K562 (cell line): ENCODE measurements at regions not wholly inside any gene's neighbourhood (a gene's known extent, or its start where the extent isn't known, plus 50 kb on each side); places are given as distances from the start of the nearest gene placed in this dataset.

Source experiments
- ATAC-seq: fragments of 200-7000 bp; cut with Tn5 transposase; 3 replicates; pipeline ENCODE4 v1.9.1; 2020; ENCODE audit warnings: moderate library complexity
- BruUV-seq: library from RNA; stranded (reverse); fragments of 400-500 nt; replicated peaks from 2 replicates; lab custom pipeline; 2021; lab: Mats Ljungman, UMichigan
- CTCF ChIA-PET: fragments of 300-600 bp; formaldehyde crosslinking; extraction: SDS; loops from one replicate; lab custom pipeline; 2021; ENCODE audit warnings: low intra/inter-chr PET ratio; lab: Yijun Ruan, JAX
- POLR2A ChIA-PET: fragments of 300-600, 350-650 bp; sonication (Branson Sonifier 250); formaldehyde crosslinking; extraction: SDS; loops from one replicate; lab custom pipeline; 2021; ENCODE audit warnings: antibody characterized with exemption, inconsistent platforms; lab: Yijun Ruan, JAX
- DNase-seq, 4 experiments: peaks; one replicate each; pipeline versions ENCODE4 v3.0.0 to v3.0.0-alpha.2; 2011 to 2018; ENCODE audit warnings: low spot score in 3 of 4, mixed read lengths in 3 of 4; ENCODE audit errors: extremely low read depth in 1 of 4
- FAIRE-seq: peaks from 2 replicates; lab custom pipeline; 2011; peaks lifted over from hg19 to GRCh38; lab: Jason Lieb, UNC
- H2AFZ ChIP-seq: 2 replicates; pipeline ENCODE4 v1.6.0; 2011; ENCODE audit warnings: low read depth, low read length, control low read depth, inconsistent platforms
- H3K27ac ChIP-seq: fragments of 200-600 bp; 3 replicates; pipeline ENCODE4 v1.8.0; 2011; ENCODE audit warnings: low read depth, mild to moderate bottlenecking, control low read depth, inconsistent platforms, low read length, moderate library complexity, mixed read lengths; ENCODE audit errors: extremely low read depth
- H3K27me3 ChIP-seq, 2 experiments: fragments of 300-600 bp in 1 of 2; 2 replicates in 1 of 2; 3 replicates in 1 of 2; pipeline versions ENCODE4 v1.6.0 to v1.8.0; 2011; ENCODE audit warnings: inconsistent platforms in 2 of 2, low read length in 2 of 2, mild to moderate bottlenecking in 1 of 2, mixed read lengths in 1 of 2, moderate library complexity in 1 of 2; ENCODE audit not compliant: control insufficient read depth in 2 of 2, insufficient read depth in 2 of 2
- H3K36me3 ChIP-seq: fragments of 300-600 bp; 3 replicates; pipeline ENCODE4 v1.8.0; 2011; ENCODE audit warnings: mild to moderate bottlenecking, low read length, inconsistent platforms; ENCODE audit not compliant: control insufficient read depth, insufficient read depth
- H3K4me1 ChIP-seq, 2 experiments: fragments of 200-600 bp in 1 of 2; replicated peaks in 1 of 2; 2 replicates in 1 of 2; 3 replicates in 1 of 2; pipeline versions ENCODE4 v1.5.1 to v1.8.0; 2011; ENCODE audit warnings: inconsistent platforms in 2 of 2, low read length in 2 of 2, mild to moderate bottlenecking in 1 of 2, mixed read lengths in 1 of 2, moderate library complexity in 1 of 2; ENCODE audit not compliant: control insufficient read depth in 2 of 2, insufficient read depth in 2 of 2
- H3K4me2 ChIP-seq: 2 replicates; pipeline ENCODE4 v1.6.1; 2011; ENCODE audit warnings: low read length, control low read depth, inconsistent platforms, mixed read lengths; ENCODE audit not compliant: insufficient read depth
- H3K4me3 ChIP-seq: fragments of 200-600 bp; sonication (generic), shearing (Covaris generic); 2 replicates; pipeline ENCODE4 v1.5.1; 2016; ENCODE audit warnings: control low read depth, inconsistent platforms
- H3K79me2 ChIP-seq: fragments of 200-600 bp; 3 replicates; pipeline ENCODE4 v1.8.0; 2011; ENCODE audit warnings: low read length, inconsistent platforms; ENCODE audit not compliant: control insufficient read depth, insufficient read depth
- H3K9ac ChIP-seq, 2 experiments: 2 replicates each; pipeline versions ENCODE4 v1.6.0 to v1.6.1; 2011; ENCODE audit warnings: low read depth in 2 of 2, low read length in 2 of 2, control low read depth in 1 of 2, inconsistent platforms in 1 of 2, mild to moderate bottlenecking in 1 of 2, mixed read lengths in 1 of 2; ENCODE audit not compliant: insufficient read depth in 1 of 2
- H3K9me1 ChIP-seq: one replicate; pipeline ENCODE4 v1.6.0; 2011; ENCODE audit warnings: inconsistent platforms, mild to moderate bottlenecking, low read length, moderate library complexity; ENCODE audit not compliant: control insufficient read depth, insufficient read depth
- H3K9me3 ChIP-seq: replicated peaks from 2 replicates; pipeline ENCODE4 v1.5.1; 2011; ENCODE audit warnings: low read depth, low read length, inconsistent platforms; ENCODE audit not compliant: control insufficient read depth, insufficient read depth
- H4K20me1 ChIP-seq: replicated peaks from 2 replicates; pipeline ENCODE4 v1.6.1; 2011; ENCODE audit warnings: low read length, inconsistent platforms, mixed read lengths; ENCODE audit not compliant: control insufficient read depth, insufficient read depth
- DACH1 ChIP-seq: fragments of 450-650 bp; IDR thresholded peaks from 2 replicates; pipeline ENCODE4 v1.6.1; 2018; ENCODE audit not compliant: partially characterized antibody
- ESRRA ChIP-seq: fragments of 450-650 bp; IDR thresholded peaks from 2 replicates; pipeline ENCODE4 v1.6.1; 2014; ENCODE audit warnings: low read depth, mild to moderate bottlenecking, moderate library complexity, borderline replicate concordance
- HES1 ChIP-seq: fragments of 450-650 bp; IDR thresholded peaks from 2 replicates; pipeline ENCODE4 v1.6.1; 2016; ENCODE audit warnings: low read depth, mild to moderate bottlenecking, moderate library complexity
- HMGXB4 ChIP-seq: sonication (generic); formaldehyde crosslinking; IDR thresholded peaks from 2 replicates; pipeline ENCODE4 v1.8.1; 2023; ENCODE audit warnings: mild to moderate bottlenecking, missing genetic modification reagents
- LARP7 ChIP-seq: fragments of 450-650 bp; IDR thresholded peaks from 2 replicates; pipeline ENCODE4 v1.6.1; 2016
- MECOM ChIP-seq: fragments of 250-450 bp; sonication (Bioruptor Pico); IDR thresholded peaks from 2 replicates; pipeline ENCODE4 v1.8.0; 2022; ENCODE audit warnings: inconsistent platforms
- MYBL2 ChIP-seq, 2 experiments: fragments of 450-650 bp in 1 of 2; sonication (generic) in 1 of 2; formaldehyde crosslinking in 1 of 2; IDR thresholded peaks; 2 replicates each; pipeline versions ENCODE4 v1.6.1 to v1.8.1; 2017 to 2022; ENCODE audit warnings: borderline replicate concordance in 1 of 2, inconsistent platforms in 1 of 2, low read depth in 1 of 2, mild to moderate bottlenecking in 1 of 2, missing genetic modification reagents in 1 of 2, moderate library complexity in 1 of 2
- PTRF ChIP-seq: fragments of 450-650 bp; IDR thresholded peaks from 2 replicates; pipeline ENCODE4 v1.6.1; 2016; ENCODE audit warnings: mild to moderate bottlenecking, missing genetic modification characterization, missing compliant biosample characterization
- RBM22 ChIP-seq: fragments of 200-400 bp; formaldehyde crosslinking; IDR thresholded peaks from 2 replicates; pipeline ENCODE4 v1.6.1; 2018; ENCODE audit warnings: low read length, low read depth; ENCODE audit not compliant: poor library complexity, severe bottlenecking
- RCOR1 ChIP-seq, 2 experiments: IDR thresholded peaks; 2 replicates each; pipeline ENCODE4 v1.6.1; 2012; ENCODE audit warnings: low read depth in 2 of 2, low read length in 2 of 2, borderline replicate concordance in 1 of 2, improper control_type of control experiment in 1 of 2
- TARDBP ChIP-seq: fragments of 450-650 bp; IDR thresholded peaks from 2 replicates; pipeline ENCODE4 v1.6.1; 2016
- THRAP3 ChIP-seq: fragments of 450-650 bp; IDR thresholded peaks from 2 replicates; pipeline ENCODE4 v1.6.1; 2016; ENCODE audit warnings: mild to moderate bottlenecking, inconsistent platforms, borderline replicate concordance
- ZFP91 ChIP-seq: sonication (generic); formaldehyde crosslinking; IDR thresholded peaks from 2 replicates; pipeline ENCODE4 v1.8.0; 2022; ENCODE audit warnings: mild to moderate bottlenecking, missing genetic modification reagents
- ZNF165 ChIP-seq: fragments of 250-450 bp; sonication (Bioruptor Pico); IDR thresholded peaks from 2 replicates; pipeline ENCODE4 v1.4.0; 2020; ENCODE audit warnings: borderline replicate concordance
- ZNF347 ChIP-seq: fragments of 450-650 bp; formaldehyde crosslinking; IDR thresholded peaks from 2 replicates; pipeline ENCODE4 v1.4.0; 2020; ENCODE audit warnings: low read depth, mild to moderate bottlenecking, moderate library complexity
- WGBS: fragments of 100-300 bp; shearing (Covaris generic); methylation state at CpG from one replicate; pipeline ENCODE4 v1.1.6; 2016; ENCODE audit warnings: low coverage, mixed read lengths; ENCODE audit not compliant: insufficient coverage; ENCODE audit errors: missing lambda C conversion rate; 5-methylcytosine and 5-hydroxymethylcytosine counted together
- in situ Hi-C: fragments of 300-500 bp; cut with MboI; formaldehyde crosslinking; loops from 4 replicates; pipeline ENCODE4 v1.15.0; 2018; ENCODE audit warnings: inconsistent platforms, mixed read lengths
- intact Hi-C: fragments of 100-400 bp; cut with micrococcal nuclease; formaldehyde crosslinking; loops from 2 replicates; pipeline ENCODE4 v1.14.2; 2022

- 0% methylated on average over 6 of the region's 6 CpGs for WGBS
Measured at GRCh38 chr10:78948621-78949030, 120.1 kb upstream of the ZMIZ1 start.

More at GRCh38 chr10:78948621-78949030, 120.1 kb upstream of the ZMIZ1 start:
- no peak for DNase-seq
- Histone ChIP-seq H3K27me3 (peaks cover 5 to 68% of the 10 kb centered on the region in 2 experiments; a peak in 4 of 5 replicates), H3K27ac (no peak overlapping the region), H3K4me1 (peaks cover 4 to 13% of the 10 kb centered on the region in 2 experiments; a peak in 4 of 5 replicates), H3K9ac (no peak overlapping the region), H3K36me3 (no peaks in the 10 kb centered on the region), H3K79me2 (no peaks in the 10 kb centered on the region), H3K9me1 (no peaks in the 10 kb centered on the region), H3K4me2 (no peak overlapping the region), H3K4me3 (no peak overlapping the region), H2AFZ (no peak overlapping the region), H3K9me3 (no peaks in the 10 kb centered on the region), H4K20me1 (0 out of 2 replicates have a peak, but pooled peaks cover 4% of the 10 kb centered on the region)
- in situ Hi-C loops (no loop called here), intact Hi-C loops (no loop called here)
- POLR2A ChIA-PET, result interaction anchor here (0.8 to 1.7 kb wide), 2 partner anchors 10 to 17 kb away, joined by 3 to 6 read pairs; no protein-coding TSS in a partner anchor
- CTCF ChIA-PET, result no interaction called here
- BruUV-seq, result no TSS peak
- no peak for ATAC-seq
- FAIRE-seq, result no peak
- no peak for TF ChIP-seq ZNF165 (CRISPR knock-in tag)
- no peak for TF ChIP-seq MYBL2 (IDR thresholded peaks at IDR 0.05; ENCODE audit: low read depth)
- no peak for TF ChIP-seq MYBL2 (CRISPR knock-in tag; IDR thresholded peaks at IDR 0.05; ENCODE audit: borderline replicate concordance)
- TF ChIP-seq TARDBP, result no peak
- TF ChIP-seq RCOR1 (IDR thresholded peaks at IDR 0.05; ENCODE audit: borderline replicate concordance in 1 of 2, low read depth in 2 of 2, low read length in 2 of 2), result no peak
- no peak for TF ChIP-seq ZFP91 (CRISPR knock-in tag)
- no peak for TF ChIP-seq THRAP3
- no peak for TF ChIP-seq LARP7
- TF ChIP-seq ESRRA, result no peak
- TF ChIP-seq DACH1, result no peak
- TF ChIP-seq MECOM (CRISPR knock-in tag), result no peak
- TF ChIP-seq RBM22, result no peak
- TF ChIP-seq HES1, result no peak
- no peak for TF ChIP-seq ZNF347
- TF ChIP-seq HMGXB4, result no peak
- no peak for TF ChIP-seq PTRF (tag)
